ENCODE measurements at regions not wholly inside any gene's neighbourhood (a gene's known extent, or its start where the extent isn't known, plus 50 kb on each side); places are given as distances from the start of the nearest gene placed in this dataset.

DNA sequence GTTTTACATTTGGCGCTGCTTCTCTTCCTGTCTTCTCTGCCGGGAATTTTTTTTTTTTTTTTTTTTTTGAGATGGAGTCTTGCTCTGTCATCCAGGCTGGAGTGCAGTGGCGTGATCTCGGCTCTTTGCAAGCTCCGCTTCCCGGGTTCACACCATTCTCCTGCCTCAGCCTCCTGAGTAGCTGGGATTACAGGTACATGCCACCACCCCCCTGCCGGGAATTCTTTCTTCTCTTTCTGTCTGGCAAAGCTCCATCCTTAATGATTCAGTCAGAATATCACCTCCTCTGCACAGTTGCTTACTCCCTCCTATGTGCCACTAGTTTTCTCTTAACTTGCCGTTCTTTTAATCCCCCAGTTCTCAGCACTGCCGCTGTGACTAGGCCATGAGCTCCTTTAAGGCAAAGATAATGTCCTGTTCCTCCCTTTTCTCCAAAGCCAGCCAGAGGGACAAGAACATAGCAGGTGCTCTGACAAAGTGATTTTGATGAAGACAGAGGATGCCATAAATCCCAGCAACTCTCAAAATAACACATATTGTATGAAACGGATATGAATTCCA, 112.1 kb upstream of the LRATD1 start:
- no peak for TF ChIP-seq POLR2A (IDR thresholded peaks at IDR 0.05)
- TF ChIP-seq, protein P1, sequence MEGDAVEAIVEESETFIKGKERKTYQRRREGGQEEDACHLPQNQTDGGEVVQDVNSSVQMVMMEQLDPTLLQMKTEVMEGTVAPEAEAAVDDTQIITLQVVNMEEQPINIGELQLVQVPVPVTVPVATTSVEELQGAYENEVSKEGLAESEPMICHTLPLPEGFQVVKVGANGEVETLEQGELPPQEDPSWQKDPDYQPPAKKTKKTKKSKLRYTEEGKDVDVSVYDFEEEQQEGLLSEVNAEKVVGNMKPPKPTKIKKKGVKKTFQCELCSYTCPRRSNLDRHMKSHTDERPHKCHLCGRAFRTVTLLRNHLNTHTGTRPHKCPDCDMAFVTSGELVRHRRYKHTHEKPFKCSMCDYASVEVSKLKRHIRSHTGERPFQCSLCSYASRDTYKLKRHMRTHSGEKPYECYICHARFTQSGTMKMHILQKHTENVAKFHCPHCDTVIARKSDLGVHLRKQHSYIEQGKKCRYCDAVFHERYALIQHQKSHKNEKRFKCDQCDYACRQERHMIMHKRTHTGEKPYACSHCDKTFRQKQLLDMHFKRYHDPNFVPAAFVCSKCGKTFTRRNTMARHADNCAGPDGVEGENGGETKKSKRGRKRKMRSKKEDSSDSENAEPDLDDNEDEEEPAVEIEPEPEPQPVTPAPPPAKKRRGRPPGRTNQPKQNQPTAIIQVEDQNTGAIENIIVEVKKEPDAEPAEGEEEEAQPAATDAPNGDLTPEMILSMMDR (IDR thresholded peaks at IDR 0.05), result no peak

Measured in heart left ventricle (tissue), 13 donors.